IMR-90 (cell line): ENCODE measurements at regions not wholly inside any gene's neighbourhood (a gene's known extent, or its start where the extent isn't known, plus 50 kb on each side); places are given as distances from the start of the nearest gene placed in this dataset.

Experiments used
- ATAC-seq: fragments of 200-7000 bp; cut with Tn5 transposase; 2 replicates; pipeline ENCODE4 v1.9.1; 2020; ENCODE audit warnings: low read depth, mild to moderate bottlenecking, moderate library complexity
- BruUV-seq: library from RNA; stranded (reverse); fragments of 400-500 nt; replicated peaks from 2 replicates; lab custom pipeline; 2021; lab: Mats Ljungman, UMichigan
- CTCF ChIA-PET: fragments of 300-600 bp; formaldehyde crosslinking; extraction: SDS; loops from one replicate; lab custom pipeline; 2021; ENCODE audit warnings: antibody characterized with exemption; lab: Yijun Ruan, JAX
- POLR2A ChIA-PET: fragments of 300-600 bp; sonication (Branson Sonifier 250); formaldehyde crosslinking; loops from one replicate; lab custom pipeline; 2022; ENCODE audit warnings: antibody characterized with exemption; ENCODE audit not compliant: unreplicated experiment; lab: Charles Lee
- DNase-seq: peaks from one replicate; pipeline ENCODE4 v3.0.0; 2013
- H2AFZ ChIP-seq: replicated peaks from 2 replicates; pipeline ENCODE3; 2013; ENCODE audit warnings: low read length, mild to moderate bottlenecking; ENCODE audit not compliant: poor library complexity
- H2AK5ac ChIP-seq: 2 replicates; pipeline ENCODE4 v1.6.1; 2013; ENCODE audit warnings: low read depth, low read length, inconsistent platforms
- H2AK9ac ChIP-seq: replicated peaks from 2 replicates; pipeline ENCODE3; 2013; ENCODE audit warnings: mild to moderate bottlenecking, low read depth, low read length, moderate library complexity; ENCODE audit not compliant: poor library complexity
- H2BK120ac ChIP-seq: 2 replicates; pipeline ENCODE4 v1.6.1; 2013; ENCODE audit warnings: low read depth, low read length, inconsistent platforms
- H2BK15ac ChIP-seq: 3 replicates; pipeline ENCODE4 v1.6.1; 2013; ENCODE audit warnings: low read depth, low read length, inconsistent platforms
- H2BK20ac ChIP-seq: 2 replicates; pipeline ENCODE4 v1.6.1; 2013; ENCODE audit warnings: low read depth, mild to moderate bottlenecking, inconsistent platforms, low read length, moderate library complexity
- H2BK5ac ChIP-seq: 2 replicates; pipeline ENCODE4 v1.6.1; 2013; ENCODE audit warnings: mild to moderate bottlenecking, low read depth, low read length, inconsistent platforms; ENCODE audit not compliant: poor library complexity, severe bottlenecking
- H3K14ac ChIP-seq: replicated peaks from 2 replicates; pipeline ENCODE4 v1.6.1; 2013; ENCODE audit warnings: low read depth, low read length, inconsistent platforms
- H3K18ac ChIP-seq: 2 replicates; pipeline ENCODE4 v1.6.1; 2013; ENCODE audit warnings: low read depth, low read length, control low read depth
- H3K23ac ChIP-seq: 2 replicates; pipeline ENCODE4 v1.6.1; 2013; ENCODE audit warnings: low read depth, low read length, inconsistent platforms
- H3K27ac ChIP-seq: 2 replicates; pipeline ENCODE4 v1.5.1; 2013; ENCODE audit warnings: mild to moderate bottlenecking, control low read depth, low read length; ENCODE audit not compliant: insufficient read depth
- H3K27me3 ChIP-seq: 2 replicates; pipeline ENCODE4 v1.6.1; 2013; ENCODE audit warnings: low read length; ENCODE audit not compliant: control insufficient read depth, insufficient read depth
- H3K36me3 ChIP-seq: 2 replicates; pipeline ENCODE4 v1.6.1; 2013; ENCODE audit warnings: low read length, mixed read lengths; ENCODE audit not compliant: control insufficient read depth, insufficient read depth
- H3K4ac ChIP-seq: 2 replicates; pipeline ENCODE4 v1.6.1; 2013; ENCODE audit warnings: low read depth, low read length, inconsistent platforms
- H3K4me1 ChIP-seq: 2 replicates; pipeline ENCODE4 v1.6.1; 2013; ENCODE audit warnings: low read length, mixed read lengths; ENCODE audit not compliant: control insufficient read depth, insufficient read depth
- H3K4me2 ChIP-seq: 2 replicates; pipeline ENCODE4 v1.6.1; 2013; ENCODE audit warnings: low read depth, mild to moderate bottlenecking, control low read depth, low read length, moderate library complexity
- H3K4me3 ChIP-seq: 2 replicates; pipeline ENCODE4 v1.5.1; 2013; ENCODE audit warnings: low read depth, mild to moderate bottlenecking, control low read depth, low read length, moderate library complexity; ENCODE audit not compliant: insufficient read depth
- H3K56ac ChIP-seq: 2 replicates; pipeline ENCODE4 v1.6.1; 2013; ENCODE audit warnings: low read length, inconsistent platforms; ENCODE audit not compliant: insufficient read depth; ENCODE audit errors: extremely low read depth
- H3K79me1 ChIP-seq, 2 experiments: 2 replicates each; pipeline ENCODE4 v1.6.1; 2013; ENCODE audit warnings: low read length in 2 of 2, inconsistent platforms in 1 of 2, low read depth in 1 of 2
- H3K9ac ChIP-seq: 2 replicates; pipeline ENCODE4 v1.6.1; 2013; ENCODE audit warnings: low read depth, low read length, control low read depth
- H3K9me1 ChIP-seq: 2 replicates; pipeline ENCODE4 v1.6.1; 2013; ENCODE audit warnings: low read length, inconsistent platforms; ENCODE audit not compliant: insufficient read depth
- H3K9me3 ChIP-seq: 2 replicates; pipeline ENCODE4 v1.6.1; 2013; ENCODE audit warnings: low read length; ENCODE audit not compliant: control insufficient read depth, insufficient read depth
- H4K20me1 ChIP-seq: 2 replicates; pipeline ENCODE4 v1.6.1; 2013; ENCODE audit warnings: low read length, inconsistent platforms; ENCODE audit not compliant: insufficient read depth
- H4K5ac ChIP-seq: 2 replicates; pipeline ENCODE4 v1.6.1; 2013; ENCODE audit warnings: mild to moderate bottlenecking, low read depth, low read length, control low read depth
- H4K8ac ChIP-seq, 2 experiments: 2 replicates each; pipeline ENCODE4 v1.6.1; 2013; ENCODE audit warnings: low read depth in 2 of 2, low read length in 2 of 2, control low read depth in 1 of 2, inconsistent platforms in 1 of 2
- H4K91ac ChIP-seq: 2 replicates; pipeline ENCODE4 v1.6.1; 2013; ENCODE audit warnings: low read depth, low read length, inconsistent platforms; ENCODE audit not compliant: insufficient read depth
- BHLHE40 ChIP-seq: fragments of 150-350 bp; IDR thresholded peaks from 2 replicates; pipeline ENCODE4 v1.6.1; 2016; ENCODE audit warnings: mild to moderate bottlenecking, low read depth, low read length
- CEBPB ChIP-seq: IDR thresholded peaks from 2 replicates; pipeline ENCODE4 v1.6.1; 2012; ENCODE audit warnings: low read depth, low read length, improper control_type of control experiment
- CHD1 ChIP-seq: IDR thresholded peaks from 2 replicates; pipeline ENCODE4 v1.6.1; 2012; ENCODE audit warnings: low read depth, low read length, improper control_type of control experiment
- FOS ChIP-seq: fragments of 150-350 bp; IDR thresholded peaks from 2 replicates; pipeline ENCODE4 v1.6.1; 2016; ENCODE audit warnings: low read depth, low read length
- MAFK ChIP-seq: IDR thresholded peaks from 2 replicates; pipeline ENCODE4 v1.6.1; 2012; ENCODE audit warnings: low read depth, low read length, improper control_type of control experiment
- MXI1 ChIP-seq: IDR thresholded peaks from 2 replicates; pipeline ENCODE4 v1.6.1; 2012; ENCODE audit warnings: low read depth, mild to moderate bottlenecking, low read length, moderate library complexity, borderline replicate concordance
- NFE2L2 ChIP-seq: fragments of 150-350 bp; IDR thresholded peaks from 2 replicates; pipeline ENCODE4 v1.6.1; 2016; ENCODE audit warnings: low read depth, mild to moderate bottlenecking, low read length
- POLR2A ChIP-seq: IDR thresholded peaks from 2 replicates; pipeline ENCODE4 v1.6.1; 2012; ENCODE audit warnings: mild to moderate bottlenecking, low read depth, low read length
- RAD21 ChIP-seq: IDR thresholded peaks from 2 replicates; pipeline ENCODE4 v1.6.1; 2012; ENCODE audit warnings: low read length, improper control_type of control experiment
- RCOR1 ChIP-seq: IDR thresholded peaks from 2 replicates; pipeline ENCODE4 v1.6.1; 2012; ENCODE audit warnings: mild to moderate bottlenecking, low read length, improper control_type of control experiment; ENCODE audit not compliant: insufficient replicate concordance
- RFX5 ChIP-seq: IDR thresholded peaks from 2 replicates; pipeline ENCODE4 v1.8.0; 2012; ENCODE audit warnings: low read depth, mild to moderate bottlenecking, low read length, moderate library complexity
- SMC3 ChIP-seq: fragments of 150-350 bp; IDR thresholded peaks from 2 replicates; pipeline ENCODE4 v1.6.1; 2016; ENCODE audit warnings: low read depth, mild to moderate bottlenecking, antibody characterized with exemption, low read length, moderate library complexity
- USF2 ChIP-seq: fragments of 150-350 bp; IDR thresholded peaks from 2 replicates; pipeline ENCODE4 v1.6.1; 2017; ENCODE audit warnings: mild to moderate bottlenecking, antibody characterized with exemption, low read length, low read depth
- dilution Hi-C: fragments of 300-500 bp; cut with HindIII; formaldehyde crosslinking; loops from one replicate; pipeline ENCODE4 v1.14.3; 2018; ENCODE audit warnings: low sequenced_read_pairs; ENCODE audit not compliant: unreplicated experiment
- in situ Hi-C: fragments of 300-500 bp; cut with MboI; formaldehyde crosslinking; loops from 3 replicates; pipeline ENCODE4 v1.14.3; 2019; ENCODE audit warnings: low sequenced_read_pairs, inconsistent platforms, mixed read lengths
- intact Hi-C: fragments of 100-400 bp; cut with micrococcal nuclease; formaldehyde crosslinking; loops from 2 replicates; pipeline ENCODE4 v1.10.0; 2022
- TF ChIP-seq, protein P1 (sequence below): conservative IDR thresholded peaks from 2 replicates; pipeline ENCODE4 v1.5.1; 2012; ENCODE audit warnings: mild to moderate bottlenecking, low read depth, low read length, improper control_type of control experiment
- TF ChIP-seq, protein P2 (sequence below): fragments of 150-350 bp; IDR thresholded peaks from 2 replicates; pipeline ENCODE4 v1.6.1; 2016; ENCODE audit warnings: low read depth, mild to moderate bottlenecking, low read length, moderate library complexity, borderline replicate concordance

- Histone ChIP-seq H2BK120ac (no peak overlapping the region), H2BK20ac (no peak overlapping the region), H3K4me1 (no peaks in the 10 kb centered on the region), H3K4me3 (no peak overlapping the region), H4K91ac (no peak overlapping the region), H3K14ac (no peak overlapping the region), H3K27me3 (no peaks in the 10 kb centered on the region), H3K9me1 (no peaks in the 10 kb centered on the region), H4K20me1 (no peaks in the 10 kb centered on the region), H3K4me2 (no peak overlapping the region), H3K18ac (no peak overlapping the region), H3K9me3 (no peaks in the 10 kb centered on the region; the same call in 1 of the 2 replicates), H2AK5ac (no peak overlapping the region), H3K36me3 (no peaks in the 10 kb centered on the region), H2BK15ac (no peak overlapping the region), H2BK5ac (no peak overlapping the region), H2AK9ac (no peak overlapping the region), H3K4ac (no peak overlapping the region), H3K23ac (no peak overlapping the region), H2AFZ (no peak overlapping the region), H3K27ac (no peak overlapping the region), H3K79me1 (no peaks in the 10 kb centered on the region), H4K5ac (no peak overlapping the region), H4K8ac (no peak overlapping the region), H3K56ac (no peak overlapping the region), H3K9ac (no peak overlapping the region)
- TF ChIP-seq MAFK (no peak), USF2 (no peak), FOS (no peak), BHLHE40 (no peak), RFX5 (no peak), CHD1 (no peak), CEBPB (no peak), RAD21 (no peak), SMC3 (no peak), POLR2A (no peak), NFE2L2 (no peak), RCOR1 (no peak), MXI1 (no peak)
- TF ChIP-seq, protein P1, sequence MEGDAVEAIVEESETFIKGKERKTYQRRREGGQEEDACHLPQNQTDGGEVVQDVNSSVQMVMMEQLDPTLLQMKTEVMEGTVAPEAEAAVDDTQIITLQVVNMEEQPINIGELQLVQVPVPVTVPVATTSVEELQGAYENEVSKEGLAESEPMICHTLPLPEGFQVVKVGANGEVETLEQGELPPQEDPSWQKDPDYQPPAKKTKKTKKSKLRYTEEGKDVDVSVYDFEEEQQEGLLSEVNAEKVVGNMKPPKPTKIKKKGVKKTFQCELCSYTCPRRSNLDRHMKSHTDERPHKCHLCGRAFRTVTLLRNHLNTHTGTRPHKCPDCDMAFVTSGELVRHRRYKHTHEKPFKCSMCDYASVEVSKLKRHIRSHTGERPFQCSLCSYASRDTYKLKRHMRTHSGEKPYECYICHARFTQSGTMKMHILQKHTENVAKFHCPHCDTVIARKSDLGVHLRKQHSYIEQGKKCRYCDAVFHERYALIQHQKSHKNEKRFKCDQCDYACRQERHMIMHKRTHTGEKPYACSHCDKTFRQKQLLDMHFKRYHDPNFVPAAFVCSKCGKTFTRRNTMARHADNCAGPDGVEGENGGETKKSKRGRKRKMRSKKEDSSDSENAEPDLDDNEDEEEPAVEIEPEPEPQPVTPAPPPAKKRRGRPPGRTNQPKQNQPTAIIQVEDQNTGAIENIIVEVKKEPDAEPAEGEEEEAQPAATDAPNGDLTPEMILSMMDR, result no peak
- TF ChIP-seq, protein P2, sequence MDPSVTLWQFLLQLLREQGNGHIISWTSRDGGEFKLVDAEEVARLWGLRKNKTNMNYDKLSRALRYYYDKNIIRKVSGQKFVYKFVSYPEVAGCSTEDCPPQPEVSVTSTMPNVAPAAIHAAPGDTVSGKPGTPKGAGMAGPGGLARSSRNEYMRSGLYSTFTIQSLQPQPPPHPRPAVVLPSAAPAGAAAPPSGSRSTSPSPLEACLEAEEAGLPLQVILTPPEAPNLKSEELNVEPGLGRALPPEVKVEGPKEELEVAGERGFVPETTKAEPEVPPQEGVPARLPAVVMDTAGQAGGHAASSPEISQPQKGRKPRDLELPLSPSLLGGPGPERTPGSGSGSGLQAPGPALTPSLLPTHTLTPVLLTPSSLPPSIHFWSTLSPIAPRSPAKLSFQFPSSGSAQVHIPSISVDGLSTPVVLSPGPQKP, result no peak
- intact Hi-C loops (no loop called here), in situ Hi-C loops (no loop called here), dilution Hi-C loops (no loop called here)
- DNase-seq (no peak), ATAC-seq (no peak)
- ChIA-PET POLR2A (no interaction called here), CTCF (no interaction called here)
- no TSS peak for BruUV-seq
Measured at GRCh38 chr12:73383584-73384222, 1111.5 kb downstream of the TRHDE start.
